Lung (tissue), 11 donors: ENCODE measurements at regions not wholly inside any gene's neighbourhood (a gene's known extent, or its start where the extent isn't known, plus 50 kb on each side); places are given as distances from the start of the nearest gene placed in this dataset.

Experiments used
- ATAC-seq: fragments of 200-7000 bp; cut with Tn5 transposase; one replicate; pipeline ENCODE4 v1.9.1; 2020; ENCODE audit warnings: moderate number of reproducible peaks; ENCODE audit not compliant: insufficient read depth, low FRiP score
- DNase-seq, 3 donors: peaks; one replicate each; pipeline ENCODE4 v3.0.0-alpha.2; 2013 to 2017
- H3K27ac ChIP-seq, 2 donors: one replicate each; pipeline ENCODE4 v1.5.1; 2013; ENCODE audit warnings: mild to moderate bottlenecking in 2 of 2, moderate library complexity in 2 of 2, control low read depth in 1 of 2, inconsistent platforms in 1 of 2, low read depth in 1 of 2, low read length in 1 of 2
- H3K27me3 ChIP-seq, 3 donors: one replicate each; pipeline ENCODE4 v1.5.1; 2013; ENCODE audit warnings: low read length in 2 of 3; ENCODE audit not compliant: control insufficient read depth in 3 of 3, insufficient read depth in 3 of 3
- H3K36me3 ChIP-seq, 4 donors: one replicate each; pipeline ENCODE4 v1.5.1; 2013; ENCODE audit warnings: low read length in 4 of 4, mild to moderate bottlenecking in 1 of 4, moderate library complexity in 1 of 4; ENCODE audit not compliant: control insufficient read depth in 4 of 4, insufficient read depth in 4 of 4
- H3K4me1 ChIP-seq, 5 donors: one replicate each; pipeline ENCODE4 v1.5.1; 2013; ENCODE audit warnings: low read length in 5 of 5, mild to moderate bottlenecking in 2 of 5, moderate library complexity in 1 of 5; ENCODE audit not compliant: control insufficient read depth in 5 of 5, insufficient read depth in 5 of 5
- H3K4me3 ChIP-seq: one replicate; pipeline ENCODE4 v1.5.1; 2013; ENCODE audit warnings: mild to moderate bottlenecking, control low read depth, moderate library complexity
- H3K9ac ChIP-seq, 2 donors: one replicate each; pipeline ENCODE4 v1.5.1; 2013; ENCODE audit warnings: low read length in 2 of 2, control low read depth in 1 of 2; ENCODE audit not compliant: insufficient read depth in 1 of 2
- H3K9me3 ChIP-seq, 4 donors: one replicate each; pipeline ENCODE4 v1.5.1; 2013; ENCODE audit warnings: low read length in 3 of 4, mild to moderate bottlenecking in 1 of 4, moderate library complexity in 1 of 4; ENCODE audit not compliant: control insufficient read depth in 4 of 4, insufficient read depth in 3 of 4
- WGBS, 2 donors: extraction: QIAGEN DNeasy Blood & Tissue Kit; methylation state at CpG; one replicate each; pipeline ENCODE4 v1.1.7; 2013; 5-methylcytosine and 5-hydroxymethylcytosine counted together
- TF ChIP-seq, protein P1 (sequence below): IDR thresholded peaks from 2 replicates; pipeline ENCODE4 v1.5.1; 2012; ENCODE audit warnings: mild to moderate bottlenecking; ENCODE audit errors: control extremely low read depth, extremely low read depth
- donor health status: control.
- donor health status: control.
- donor health status: Bipolar disorder and iron deficiency.
- donor health status: healthy.
- donor health status: DM: yes; HTN: yes; CAD: no.

DNA sequence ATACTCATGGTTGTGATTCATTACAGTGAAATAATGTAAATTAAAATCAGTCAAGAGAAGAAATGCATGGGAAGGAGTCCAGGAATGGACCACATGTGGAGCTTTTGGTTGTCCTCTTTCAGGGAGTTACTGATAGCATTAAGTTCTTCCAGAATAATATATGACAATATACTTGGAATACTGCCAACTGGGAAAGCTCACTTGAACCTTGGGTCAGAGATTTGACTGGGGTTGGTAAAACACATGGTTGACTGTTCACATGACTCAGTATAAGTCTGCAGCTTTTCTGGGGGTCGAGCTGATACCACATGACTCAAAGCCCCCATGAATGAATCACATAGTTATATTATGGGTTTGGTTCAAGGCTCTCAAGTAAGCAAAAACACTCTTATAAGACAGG lies 1109.0 kb upstream of the CHAC2 start:
- Histone ChIP-seq H3K27me3 (no peaks in the 10 kb centered on the region), H3K9me3 (peaks cover 0 to 2% (median 0%) of the 10 kb centered on the region in 4 donors), H3K27ac (no peak overlapping the region), H3K4me3 (no peak overlapping the region), H3K9ac (no peak overlapping the region), H3K36me3 (no peaks in the 10 kb centered on the region), H3K4me1 (no peaks in the 10 kb centered on the region)
- TF ChIP-seq, protein P1, sequence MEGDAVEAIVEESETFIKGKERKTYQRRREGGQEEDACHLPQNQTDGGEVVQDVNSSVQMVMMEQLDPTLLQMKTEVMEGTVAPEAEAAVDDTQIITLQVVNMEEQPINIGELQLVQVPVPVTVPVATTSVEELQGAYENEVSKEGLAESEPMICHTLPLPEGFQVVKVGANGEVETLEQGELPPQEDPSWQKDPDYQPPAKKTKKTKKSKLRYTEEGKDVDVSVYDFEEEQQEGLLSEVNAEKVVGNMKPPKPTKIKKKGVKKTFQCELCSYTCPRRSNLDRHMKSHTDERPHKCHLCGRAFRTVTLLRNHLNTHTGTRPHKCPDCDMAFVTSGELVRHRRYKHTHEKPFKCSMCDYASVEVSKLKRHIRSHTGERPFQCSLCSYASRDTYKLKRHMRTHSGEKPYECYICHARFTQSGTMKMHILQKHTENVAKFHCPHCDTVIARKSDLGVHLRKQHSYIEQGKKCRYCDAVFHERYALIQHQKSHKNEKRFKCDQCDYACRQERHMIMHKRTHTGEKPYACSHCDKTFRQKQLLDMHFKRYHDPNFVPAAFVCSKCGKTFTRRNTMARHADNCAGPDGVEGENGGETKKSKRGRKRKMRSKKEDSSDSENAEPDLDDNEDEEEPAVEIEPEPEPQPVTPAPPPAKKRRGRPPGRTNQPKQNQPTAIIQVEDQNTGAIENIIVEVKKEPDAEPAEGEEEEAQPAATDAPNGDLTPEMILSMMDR, result no peak
- peak in 1 of 3 donors; percentile 4 for DNase-seq
- ATAC-seq, result no peak
- WGBS, 2 donors, result 33 to 50% methylated on average over 1 of the region's 1 CpG

- H3K4me1 ChIP-seq, result peaks cover 0 to 2% (median 0%) of the 10 kb centered on the region in 5 donors
- TF ChIP-seq, protein P1, result no peak
- no peak overlapping the region for H3K9ac ChIP-seq
- no peaks in the 10 kb centered on the region for H3K9me3 ChIP-seq
- WGBS, 2 donors, result 82 to 87% methylated on average over 2 of the region's 2 CpGs
- DNase-seq (no peak), ATAC-seq (no peak)
- no peaks in the 10 kb centered on the region for H3K27me3 ChIP-seq
- no peak overlapping the region for H3K4me3 ChIP-seq
- H3K27ac ChIP-seq, result no peak overlapping the region
- no peaks in the 10 kb centered on the region for H3K36me3 ChIP-seq
Measured at GRCh38 chr2:52639692-52640091, 1127.9 kb upstream of the CHAC2 start.

- no peak for DNase-seq
- Histone ChIP-seq H3K36me3 (no peaks in the 10 kb centered on the region), H3K9me3 (no peaks in the 10 kb centered on the region), H3K27ac (no peak overlapping the region), H3K4me1 (no peaks in the 10 kb centered on the region), H3K4me3 (no peak overlapping the region), H3K27me3 (no peaks in the 10 kb centered on the region), H3K9ac (no peak overlapping the region)
- TF ChIP-seq, protein P1, result no peak
- 88% methylated on average over 6 of the region's 6 CpGs for WGBS, 2 donors
- ATAC-seq, result no peak
Measured at GRCh38 chr2:52632543-52632942, 1135.1 kb upstream of the CHAC2 start.

- Histone ChIP-seq H3K36me3 (no peaks in the 10 kb centered on the region), H3K27me3 (no peaks in the 10 kb centered on the region), H3K4me3 (no peak overlapping the region), H3K9ac (no peak overlapping the region), H3K4me1 (no peaks in the 10 kb centered on the region), H3K27ac (no peak overlapping the region), H3K9me3 (no peaks in the 10 kb centered on the region)
- DNase-seq (no peak), ATAC-seq (no peak)
- TF ChIP-seq, protein P1, result no peak
- 94 to 95% methylated on average over 11 of the region's 11 CpGs for WGBS, 2 donors
Measured at GRCh38 chr2:52629944-52630343, 1137.7 kb upstream of the CHAC2 start.
